Peyer's patch (tissue), 4 donors: ENCODE measurements at regions not wholly inside any gene's neighbourhood (a gene's known extent, or its start where the extent isn't known, plus 50 kb on each side); places are given as distances from the start of the nearest gene placed in this dataset.

Source experiments
- POLR2A ChIP-seq, 2 donors: fragments of 450-650 bp; IDR thresholded peaks; one replicate each; pipeline ENCODE4 v1.5.1; 2017; ENCODE audit warnings: antibody characterized with exemption in 2 of 2, mild to moderate bottlenecking in 2 of 2, moderate library complexity in 2 of 2
- TF ChIP-seq, protein P1 (sequence below), 6 experiments: fragments of 450-650 bp in 4 of 6; fragments of 200-600 bp in 2 of 6; sonication (generic) in 1 of 6; IDR thresholded peaks; one replicate each; pipeline ENCODE4 v1.5.1; 2017 to 2019; ENCODE audit warnings: antibody characterized with exemption in 6 of 6, mild to moderate bottlenecking in 3 of 6, moderate library complexity in 1 of 6

DNA sequence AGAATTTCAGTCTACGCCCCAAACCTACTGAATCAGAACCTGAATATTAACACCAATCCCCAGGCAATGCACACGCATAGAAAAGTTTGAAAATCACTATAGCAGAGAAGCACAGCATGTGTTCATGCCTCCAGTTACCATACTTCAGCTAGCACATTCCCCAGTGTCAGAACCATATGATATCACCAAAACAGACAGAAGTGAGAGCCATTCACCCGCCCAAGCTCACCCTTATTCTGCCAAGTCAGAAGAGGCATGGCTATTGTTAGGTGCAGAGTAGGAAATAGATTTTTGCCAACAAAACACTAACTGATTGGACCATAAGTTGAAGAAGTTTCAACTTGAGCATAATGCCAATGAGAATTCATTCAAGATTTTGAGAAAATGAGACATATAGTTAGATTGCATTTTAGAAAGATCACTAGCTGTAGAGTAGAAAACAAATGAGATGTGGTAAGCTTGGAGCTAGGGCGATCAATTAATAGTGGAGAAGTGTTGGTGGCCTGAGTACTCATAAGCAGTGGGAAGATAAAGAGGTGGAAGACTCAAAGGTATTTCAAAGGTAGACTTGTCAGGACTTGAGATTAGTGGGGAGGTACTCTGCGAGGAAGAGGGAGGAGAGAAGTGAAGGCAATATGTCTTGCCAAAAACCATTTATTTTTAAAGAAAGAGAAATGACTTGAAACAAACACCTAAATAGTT lies 492.4 kb downstream of the SUCLA2 start:
- TF ChIP-seq, protein P1, sequence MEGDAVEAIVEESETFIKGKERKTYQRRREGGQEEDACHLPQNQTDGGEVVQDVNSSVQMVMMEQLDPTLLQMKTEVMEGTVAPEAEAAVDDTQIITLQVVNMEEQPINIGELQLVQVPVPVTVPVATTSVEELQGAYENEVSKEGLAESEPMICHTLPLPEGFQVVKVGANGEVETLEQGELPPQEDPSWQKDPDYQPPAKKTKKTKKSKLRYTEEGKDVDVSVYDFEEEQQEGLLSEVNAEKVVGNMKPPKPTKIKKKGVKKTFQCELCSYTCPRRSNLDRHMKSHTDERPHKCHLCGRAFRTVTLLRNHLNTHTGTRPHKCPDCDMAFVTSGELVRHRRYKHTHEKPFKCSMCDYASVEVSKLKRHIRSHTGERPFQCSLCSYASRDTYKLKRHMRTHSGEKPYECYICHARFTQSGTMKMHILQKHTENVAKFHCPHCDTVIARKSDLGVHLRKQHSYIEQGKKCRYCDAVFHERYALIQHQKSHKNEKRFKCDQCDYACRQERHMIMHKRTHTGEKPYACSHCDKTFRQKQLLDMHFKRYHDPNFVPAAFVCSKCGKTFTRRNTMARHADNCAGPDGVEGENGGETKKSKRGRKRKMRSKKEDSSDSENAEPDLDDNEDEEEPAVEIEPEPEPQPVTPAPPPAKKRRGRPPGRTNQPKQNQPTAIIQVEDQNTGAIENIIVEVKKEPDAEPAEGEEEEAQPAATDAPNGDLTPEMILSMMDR (IDR thresholded peaks at IDR 0.05), result no peak
- no peak for TF ChIP-seq POLR2A (IDR thresholded peaks at IDR 0.05)
